C4-2B (cell line): ENCODE measurements at regions not wholly inside any gene's neighbourhood (a gene's known extent, or its start where the extent isn't known, plus 50 kb on each side); places are given as distances from the start of the nearest gene placed in this dataset.

Experiments
- H3K27ac ChIP-seq: fragments of 450-650 bp; 2 replicates; pipeline ENCODE4 v1.5.1; 2017
- ZFX ChIP-seq: fragments of 450-650 bp; IDR thresholded peaks from 2 replicates; pipeline ENCODE4 v1.6.1; 2017
- TF ChIP-seq, protein P1 (sequence below): fragments of 450-650 bp; conservative IDR thresholded peaks from 2 replicates; pipeline ENCODE4 v1.5.1; 2017; ENCODE audit warnings: mild to moderate bottlenecking

GRCh38 chr5:90191352-90192045 is 218.1 kb downstream of the CETN3 start:
- TF ChIP-seq, protein P1, sequence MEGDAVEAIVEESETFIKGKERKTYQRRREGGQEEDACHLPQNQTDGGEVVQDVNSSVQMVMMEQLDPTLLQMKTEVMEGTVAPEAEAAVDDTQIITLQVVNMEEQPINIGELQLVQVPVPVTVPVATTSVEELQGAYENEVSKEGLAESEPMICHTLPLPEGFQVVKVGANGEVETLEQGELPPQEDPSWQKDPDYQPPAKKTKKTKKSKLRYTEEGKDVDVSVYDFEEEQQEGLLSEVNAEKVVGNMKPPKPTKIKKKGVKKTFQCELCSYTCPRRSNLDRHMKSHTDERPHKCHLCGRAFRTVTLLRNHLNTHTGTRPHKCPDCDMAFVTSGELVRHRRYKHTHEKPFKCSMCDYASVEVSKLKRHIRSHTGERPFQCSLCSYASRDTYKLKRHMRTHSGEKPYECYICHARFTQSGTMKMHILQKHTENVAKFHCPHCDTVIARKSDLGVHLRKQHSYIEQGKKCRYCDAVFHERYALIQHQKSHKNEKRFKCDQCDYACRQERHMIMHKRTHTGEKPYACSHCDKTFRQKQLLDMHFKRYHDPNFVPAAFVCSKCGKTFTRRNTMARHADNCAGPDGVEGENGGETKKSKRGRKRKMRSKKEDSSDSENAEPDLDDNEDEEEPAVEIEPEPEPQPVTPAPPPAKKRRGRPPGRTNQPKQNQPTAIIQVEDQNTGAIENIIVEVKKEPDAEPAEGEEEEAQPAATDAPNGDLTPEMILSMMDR: no peak
- no peak for TF ChIP-seq ZFX

GRCh38 chr5:90185897-90186468 is 223.6 kb downstream of the CETN3 start:
- no peak overlapping the region for H3K27ac ChIP-seq
- TF ChIP-seq, protein P1: no peak
- TF ChIP-seq ZFX: no peak

More at GRCh38 chr5:90191352-90192045, 218.1 kb downstream of the CETN3 start:
- no peak overlapping the region for H3K27ac ChIP-seq

GRCh38 chr5:90184764-90185163 is 224.8 kb downstream of the CETN3 start:
- TF ChIP-seq ZFX: no peak
- TF ChIP-seq, protein P1: no peak
- no peak overlapping the region for H3K27ac ChIP-seq

DNA sequence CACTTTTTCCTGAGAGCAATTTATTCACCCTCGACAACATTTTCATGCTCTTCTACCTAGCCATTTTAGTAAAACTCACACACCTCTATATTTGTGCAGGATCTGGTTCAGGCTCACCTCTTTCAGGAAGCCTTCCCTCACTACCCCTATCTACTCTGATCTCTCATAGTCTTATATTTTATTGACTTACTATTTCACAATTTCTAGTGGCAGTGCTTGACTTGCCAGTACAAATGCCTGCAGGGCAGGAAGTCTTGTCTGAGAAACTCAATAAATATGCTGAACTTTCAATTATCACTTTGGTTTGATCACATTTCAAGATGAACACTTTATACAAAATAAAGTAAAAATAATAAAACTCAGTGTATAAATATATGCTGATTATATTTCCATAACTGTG is 226.8 kb downstream of the CETN3 start:
- no peak overlapping the region for H3K27ac ChIP-seq
- TF ChIP-seq, protein P1: no peak
- TF ChIP-seq ZFX: no peak

DNA sequence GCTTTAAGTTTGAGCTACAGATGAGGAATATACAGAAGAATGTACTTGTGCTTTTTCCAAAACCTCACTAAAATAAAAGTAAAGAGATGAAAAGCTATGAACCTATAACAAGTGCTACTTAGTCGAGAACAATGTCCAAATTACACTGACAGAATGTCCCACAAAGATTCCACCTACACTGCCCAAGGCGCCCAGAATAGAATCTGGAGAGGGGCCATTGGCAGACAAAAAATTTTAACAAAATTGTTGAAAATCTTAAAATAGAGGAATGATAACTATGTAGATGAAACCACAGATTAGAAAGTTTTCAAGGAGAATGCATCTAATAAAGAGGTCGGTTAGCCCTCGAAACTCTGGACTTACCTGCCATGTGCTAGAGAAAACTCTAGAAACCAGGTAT is 235.3 kb downstream of the CETN3 start:
- TF ChIP-seq, protein P1: no peak
- TF ChIP-seq ZFX: no peak

GRCh38 chr5:90173299-90174030 is 236.1 kb downstream of the CETN3 start:
- TF ChIP-seq, protein P1: no peak
- TF ChIP-seq ZFX: no peak
- H3K27ac ChIP-seq: no peak overlapping the region

More for the DNA sequence above, 235.3 kb downstream of the CETN3 start:
- H3K27ac ChIP-seq: no peak overlapping the region

- TF ChIP-seq, protein P1: no peak
- TF ChIP-seq ZFX: no peak
Observed at GRCh38 chr5:90171466-90171865, 238.1 kb downstream of the CETN3 start.

More at GRCh38 chr5:90171466-90171865, 238.1 kb downstream of the CETN3 start:
- no peak overlapping the region for H3K27ac ChIP-seq
